PC-3 (cell line): ENCODE measurements at regions not wholly inside any gene's neighbourhood (a gene's known extent, or its start where the extent isn't known, plus 50 kb on each side); places are given as distances from the start of the nearest gene placed in this dataset.

ENCODE experiments used
- EZH2phosphoT487 ChIP-seq: fragments of 300-600 bp; sonication (generic); IDR thresholded peaks from 2 replicates; pipeline ENCODE4 v1.6.1; 2018; ENCODE audit warnings: mild to moderate bottlenecking, antibody characterized with exemption, low read length, borderline replicate concordance
- TF ChIP-seq, protein P1 (sequence below): fragments of 300-600 bp; sonication (generic); conservative IDR thresholded peaks from 2 replicates; pipeline ENCODE4 v1.5.1; 2017; ENCODE audit warnings: antibody characterized with exemption, low read depth, mild to moderate bottlenecking, low read length

GRCh38 chr6:134557509-134557908 is 239.6 kb upstream of the SGK1 start:
- TF ChIP-seq, protein P1, sequence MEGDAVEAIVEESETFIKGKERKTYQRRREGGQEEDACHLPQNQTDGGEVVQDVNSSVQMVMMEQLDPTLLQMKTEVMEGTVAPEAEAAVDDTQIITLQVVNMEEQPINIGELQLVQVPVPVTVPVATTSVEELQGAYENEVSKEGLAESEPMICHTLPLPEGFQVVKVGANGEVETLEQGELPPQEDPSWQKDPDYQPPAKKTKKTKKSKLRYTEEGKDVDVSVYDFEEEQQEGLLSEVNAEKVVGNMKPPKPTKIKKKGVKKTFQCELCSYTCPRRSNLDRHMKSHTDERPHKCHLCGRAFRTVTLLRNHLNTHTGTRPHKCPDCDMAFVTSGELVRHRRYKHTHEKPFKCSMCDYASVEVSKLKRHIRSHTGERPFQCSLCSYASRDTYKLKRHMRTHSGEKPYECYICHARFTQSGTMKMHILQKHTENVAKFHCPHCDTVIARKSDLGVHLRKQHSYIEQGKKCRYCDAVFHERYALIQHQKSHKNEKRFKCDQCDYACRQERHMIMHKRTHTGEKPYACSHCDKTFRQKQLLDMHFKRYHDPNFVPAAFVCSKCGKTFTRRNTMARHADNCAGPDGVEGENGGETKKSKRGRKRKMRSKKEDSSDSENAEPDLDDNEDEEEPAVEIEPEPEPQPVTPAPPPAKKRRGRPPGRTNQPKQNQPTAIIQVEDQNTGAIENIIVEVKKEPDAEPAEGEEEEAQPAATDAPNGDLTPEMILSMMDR, result no peak
- TF ChIP-seq EZH2phosphoT487, result no peak
